HEK293 (cell line): ENCODE measurements at regions not wholly inside any gene's neighbourhood (a gene's known extent, or its start where the extent isn't known, plus 50 kb on each side); places are given as distances from the start of the nearest gene placed in this dataset.

Experiments used
- CTCF ChIA-PET: fragments of 350-600 bp; formaldehyde crosslinking; extraction: SDS; loops from one replicate; lab custom pipeline; 2021; ENCODE audit warnings: antibody characterized with exemption; lab: Yijun Ruan, JAX
- POLR2A ChIA-PET: fragments of 300-600 bp; formaldehyde crosslinking; extraction: SDS; loops from one replicate; lab custom pipeline; 2020; ENCODE audit warnings: antibody characterized with exemption, inconsistent platforms; lab: Yijun Ruan, JAX
- H3K27ac ChIP-seq: fragments of 200-500 bp; sonication (Bioruptor generic); 2 replicates; pipeline ENCODE4 v1.5.1; 2014; ENCODE audit warnings: low read depth, low read length, control low read depth, inconsistent platforms; ENCODE audit errors: extremely low read depth
- H3K36me3 ChIP-seq, 2 experiments: fragments of 200-500 bp in 1 of 2; sonication (Bioruptor generic) in 1 of 2; 1 replicate in 1 of 2; 2 replicates in 1 of 2; pipeline ENCODE4 v1.5.1; 2014 to 2017; ENCODE audit warnings: inconsistent platforms in 2 of 2, low read length in 2 of 2; ENCODE audit not compliant: control insufficient read depth in 2 of 2, insufficient read depth in 1 of 2
- H3K4me1 ChIP-seq: fragments of 200-500 bp; sonication (Bioruptor generic); 2 replicates; pipeline ENCODE4 v1.5.1; 2014; ENCODE audit warnings: mild to moderate bottlenecking, low read length, inconsistent platforms; ENCODE audit not compliant: control insufficient read depth, insufficient read depth
- H3K4me3 ChIP-seq: 2 replicates; pipeline ENCODE4 v1.5.1; 2011; ENCODE audit warnings: low read depth, mild to moderate bottlenecking, control low read depth, low read length, moderate library complexity
- H3K9me3 ChIP-seq: fragments of 200-500 bp; sonication (Bioruptor generic); 2 replicates; pipeline ENCODE4 v1.5.1; 2014; ENCODE audit warnings: low read depth, low read length, inconsistent platforms; ENCODE audit not compliant: control insufficient read depth, insufficient read depth
- EGR2 ChIP-seq: fragments of 450-650 bp; formaldehyde crosslinking; IDR thresholded peaks from 2 replicates; pipeline ENCODE4 v1.5.1; 2016; ENCODE audit warnings: low read depth, missing biosample characterization, missing genetic modification characterization
- GLI4 ChIP-seq: fragments of 450-650 bp; formaldehyde crosslinking; IDR thresholded peaks from 2 replicates; pipeline ENCODE4 v1.5.1; 2016; ENCODE audit warnings: missing biosample characterization, missing genetic modification characterization
- KLF17 ChIP-seq: fragments of 450-650 bp; formaldehyde crosslinking; IDR thresholded peaks from 2 replicates; pipeline ENCODE4 v1.5.1; 2016; ENCODE audit warnings: missing biosample characterization, missing genetic modification characterization
- KLF8 ChIP-seq: fragments of 450-650 bp; formaldehyde crosslinking; IDR thresholded peaks from 2 replicates; pipeline ENCODE4 v1.5.1; 2016; ENCODE audit warnings: missing biosample characterization, missing genetic modification characterization
- MEIS1 ChIP-seq: sonication (generic); formaldehyde crosslinking; IDR thresholded peaks from 2 replicates; pipeline ENCODE4 v1.8.1; 2022; ENCODE audit warnings: missing genetic modification reagents, mild to moderate bottlenecking, borderline replicate concordance
- PATZ1 ChIP-seq: fragments of 450-650 bp; formaldehyde crosslinking; IDR thresholded peaks from 2 replicates; pipeline ENCODE4 v1.5.1; 2016; ENCODE audit warnings: missing biosample characterization, missing genetic modification characterization
- PBX3 ChIP-seq: sonication (generic); formaldehyde crosslinking; IDR thresholded peaks from 2 replicates; pipeline ENCODE4 v1.8.1; 2022; ENCODE audit warnings: mild to moderate bottlenecking, moderate library complexity, missing genetic modification reagents
- SCRT1 ChIP-seq: fragments of 450-650 bp; formaldehyde crosslinking; IDR thresholded peaks from 2 replicates; pipeline ENCODE4 v1.5.1; 2016; ENCODE audit warnings: missing biosample characterization, missing genetic modification characterization, borderline replicate concordance
- TRIM28 ChIP-seq: IDR thresholded peaks from 2 replicates; pipeline ENCODE4 v1.6.1; 2011; ENCODE audit warnings: low read length, control low read depth, borderline replicate concordance
- ZFP69B ChIP-seq: fragments of 450-650 bp; formaldehyde crosslinking; IDR thresholded peaks from 2 replicates; pipeline ENCODE4 v1.5.1; 2016; ENCODE audit warnings: missing biosample characterization, missing genetic modification characterization
- ZNF146 ChIP-seq: fragments of 450-650 bp; formaldehyde crosslinking; IDR thresholded peaks from 2 replicates; pipeline ENCODE4 v1.5.1; 2016; ENCODE audit warnings: missing biosample characterization, missing genetic modification characterization
- ZNF24 ChIP-seq: fragments of 450-650 bp; formaldehyde crosslinking; IDR thresholded peaks from 2 replicates; pipeline ENCODE4 v1.5.1; 2016; ENCODE audit warnings: missing biosample characterization, missing genetic modification characterization
- ZNF398 ChIP-seq: fragments of 450-650 bp; formaldehyde crosslinking; IDR thresholded peaks from 2 replicates; pipeline ENCODE4 v1.5.1; 2017; ENCODE audit warnings: missing biosample characterization, missing genetic modification characterization
- ZNF510 ChIP-seq: fragments of 450-650 bp; formaldehyde crosslinking; IDR thresholded peaks from 2 replicates; pipeline ENCODE4 v1.5.1; 2018; ENCODE audit warnings: mild to moderate bottlenecking, missing genetic modification characterization, missing biosample characterization; ENCODE audit not compliant: insufficient replicate concordance
- ZNF513 ChIP-seq: fragments of 450-650 bp; IDR thresholded peaks from 2 replicates; pipeline ENCODE4 v1.5.1; 2018; ENCODE audit warnings: missing biosample characterization, missing genetic modification characterization
- ZNF544 ChIP-seq: fragments of 450-650 bp; formaldehyde crosslinking; IDR thresholded peaks from 2 replicates; pipeline ENCODE4 v1.5.0; 2017; ENCODE audit warnings: missing biosample characterization, missing genetic modification characterization
- ZNF624 ChIP-seq: fragments of 450-650 bp; formaldehyde crosslinking; IDR thresholded peaks from 2 replicates; pipeline ENCODE4 v1.5.1; 2017; ENCODE audit warnings: missing biosample characterization, missing genetic modification characterization
- ZNF677 ChIP-seq: fragments of 450-650 bp; IDR thresholded peaks from 2 replicates; pipeline ENCODE4 v1.5.0; 2018; ENCODE audit warnings: missing biosample characterization, mild to moderate bottlenecking, missing genetic modification characterization, moderate library complexity
- ZNF692 ChIP-seq: fragments of 450-650 bp; formaldehyde crosslinking; IDR thresholded peaks from 2 replicates; pipeline ENCODE4 v1.5.1; 2016; ENCODE audit warnings: missing biosample characterization, missing genetic modification characterization
- ZNF747 ChIP-seq: fragments of 450-650 bp; formaldehyde crosslinking; IDR thresholded peaks from 2 replicates; pipeline ENCODE4 v1.5.1; 2016; ENCODE audit warnings: missing biosample characterization, missing genetic modification characterization
- ZNF830 ChIP-seq: fragments of 450-650 bp; IDR thresholded peaks from 2 replicates; pipeline ENCODE4 v1.5.0; 2018; ENCODE audit warnings: missing biosample characterization, missing genetic modification characterization, low read depth, mild to moderate bottlenecking, moderate library complexity
- ZSCAN30 ChIP-seq: fragments of 450-650 bp; IDR thresholded peaks from 2 replicates; pipeline ENCODE4 v1.5.1; 2018; ENCODE audit warnings: missing biosample characterization, mild to moderate bottlenecking, missing genetic modification characterization, moderate library complexity
- ZXDB ChIP-seq: fragments of 450-650 bp; formaldehyde crosslinking; IDR thresholded peaks from 2 replicates; pipeline ENCODE4 v1.5.1; 2016; ENCODE audit warnings: missing biosample characterization, missing genetic modification characterization

- no peaks in the 10 kb centered on the region for H3K36me3 ChIP-seq
- no peak overlapping the region for H3K27ac ChIP-seq
- no peaks in the 10 kb centered on the region for H3K9me3 ChIP-seq
- CTCF ChIA-PET: no interaction called here
- TF ChIP-seq ZNF510 (tag by site-specific recombination): no peak
- TF ChIP-seq MEIS1 (CRISPR knock-in tag): no peak
- no peak for TF ChIP-seq ZNF624 (tag by site-specific recombination)
- no peak for TF ChIP-seq ZNF24 (tag by site-specific recombination)
- TF ChIP-seq ZNF544: no peak
- no peak for TF ChIP-seq KLF8 (tag by site-specific recombination)
- TF ChIP-seq KLF17 (tag by site-specific recombination): no peak
- no peak for TF ChIP-seq GLI4 (tag by site-specific recombination)
- TF ChIP-seq ZNF677 (tag by site-specific recombination): no peak
- no peak for TF ChIP-seq ZFP69B (tag by site-specific recombination)
- no peak for TF ChIP-seq ZNF146 (tag by site-specific recombination)
- TF ChIP-seq SCRT1 (tag by site-specific recombination): no peak
- TF ChIP-seq ZNF747: no peak
- TF ChIP-seq PATZ1 (tag by site-specific recombination): no peak
- TF ChIP-seq ZNF513: no peak
- no peak for TF ChIP-seq PBX3
- TF ChIP-seq ZNF830 (tag by site-specific recombination): no peak
- no peak overlapping the region for H3K4me3 ChIP-seq
- POLR2A ChIA-PET: no interaction called here
- no peaks in the 10 kb centered on the region for H3K4me1 ChIP-seq
Observed at GRCh38 chr2:236910781-236911495, 174.8 kb upstream of the COPS8 start.

GRCh38 chr2:236912326-236913120, 173.2 kb upstream of the COPS8 start:
- CTCF ChIA-PET: interaction anchor here (0.6 kb wide), 1 partner anchor 34 kb away, joined by 8 read pairs; no protein-coding TSS in a partner anchor
- Histone ChIP-seq H3K4me1 (no peaks in the 10 kb centered on the region), H3K27ac (no peak overlapping the region), H3K9me3 (no peaks in the 10 kb centered on the region), H3K4me3 (no peak overlapping the region), H3K36me3 (no peaks in the 10 kb centered on the region)
- POLR2A ChIA-PET: no interaction called here
- TF ChIP-seq ZSCAN30 (tag by site-specific recombination): no peak
- no peak for TF ChIP-seq ZXDB (tag by site-specific recombination)
- TF ChIP-seq EGR2: no peak
- no peak for TF ChIP-seq MEIS1 (CRISPR knock-in tag)
- TF ChIP-seq ZNF513: no peak
- TF ChIP-seq ZNF398 (tag by site-specific recombination): no peak
- TF ChIP-seq TRIM28: no peak
- TF ChIP-seq ZNF747: no peak
- TF ChIP-seq ZNF692 (tag by site-specific recombination): no peak
